ENCODE measurements at regions not wholly inside any gene's neighbourhood (a gene's known extent, or its start where the extent isn't known, plus 50 kb on each side); places are given as distances from the start of the nearest gene placed in this dataset.

- TF ChIP-seq CTCF (IDR thresholded peaks at IDR 0.05), result no peak
- no peak for TF ChIP-seq POLR2A (IDR thresholded peaks at IDR 0.05)
Measured at GRCh38 chr20:12051206-12052163, 133.8 kb downstream of the BTBD3 start.

Data from body of pancreas (tissue), 4 donors.